NB4 (cell line): ENCODE measurements at regions not wholly inside any gene's neighbourhood (a gene's known extent, or its start where the extent isn't known, plus 50 kb on each side); places are given as distances from the start of the nearest gene placed in this dataset.

Source experiments
- CTCF ChIP-seq: IDR thresholded peaks from one replicate; pipeline ENCODE4 v1.5.1; 2012; ENCODE audit warnings: low read depth, low read length
- MYC ChIP-seq: IDR thresholded peaks from 2 replicates; pipeline ENCODE4 v1.6.1; 2011; ENCODE audit warnings: low read depth, low read length
- POLR2A ChIP-seq: IDR thresholded peaks from 2 replicates; pipeline ENCODE4 v1.6.1; 2011; ENCODE audit warnings: mild to moderate bottlenecking; ENCODE audit not compliant: insufficient read length; ENCODE audit errors: extremely low read depth

DNA sequence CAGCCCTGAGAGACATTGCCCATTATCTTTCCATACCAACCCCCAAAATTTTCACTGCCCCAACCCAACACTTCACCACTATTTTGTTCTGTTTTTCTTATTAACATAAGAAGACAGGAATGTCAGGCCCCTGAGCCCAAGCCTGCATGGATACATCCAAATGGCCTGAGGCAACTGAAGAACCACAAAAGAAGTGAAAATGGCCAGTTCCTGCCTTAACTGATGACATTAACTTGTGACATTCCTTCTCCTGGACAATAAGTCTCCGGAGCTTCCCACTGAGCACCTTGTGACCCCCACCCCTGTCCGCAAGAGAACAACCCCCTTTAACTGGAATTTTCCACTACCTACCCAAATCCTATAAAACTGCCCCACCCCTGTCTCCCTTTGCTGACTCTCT is 1076.4 kb upstream of the GHITM start:
- TF ChIP-seq CTCF: no peak
- no peak for TF ChIP-seq POLR2A
- no peak for TF ChIP-seq MYC
